H1 (cell line): ENCODE measurements at regions not wholly inside any gene's neighbourhood (a gene's known extent, or its start where the extent isn't known, plus 50 kb on each side); places are given as distances from the start of the nearest gene placed in this dataset.

Experiments
- CTCF ChIA-PET: fragments of 300-600 bp; sonication (Branson Sonifier 250); formaldehyde crosslinking; loops from one replicate; lab custom pipeline; 2021; ENCODE audit not compliant: partially characterized antibody; lab: Charles Lee
- POLR2A ChIA-PET: fragments of 300-600 bp; sonication (Branson Sonifier 250); formaldehyde crosslinking; loops from one replicate; lab custom pipeline; 2021; ENCODE audit warnings: inconsistent platforms; ENCODE audit not compliant: partially characterized antibody; lab: Charles Lee
- DNase-seq, 2 experiments: peaks; one replicate each; pipeline versions ENCODE4 v3.0.0 to v3.0.0-alpha.2; 2010 to 2022; ENCODE audit warnings: low spot score in 2 of 2, low read depth in 1 of 2, mixed read lengths in 1 of 2
- FAIRE-seq: peaks from 2 replicates; lab custom pipeline; 2011; peaks lifted over from hg19 to GRCh38; lab: Jason Lieb, UNC
- H2AFZ ChIP-seq: 2 replicates; pipeline ENCODE4 v1.8.1; 2012; ENCODE audit warnings: low read length, inconsistent platforms
- H2AK5ac ChIP-seq: 2 replicates; pipeline ENCODE4 v1.6.1; 2013; ENCODE audit warnings: low read depth, low read length
- H2BK120ac ChIP-seq: replicated peaks from 2 replicates; pipeline ENCODE3; 2013; ENCODE audit warnings: low read depth, low read length, inconsistent platforms
- H2BK12ac ChIP-seq: 2 replicates; pipeline ENCODE4 v1.6.1; 2013; ENCODE audit warnings: low read depth, low read length
- H2BK15ac ChIP-seq: 2 replicates; pipeline ENCODE4 v1.6.1; 2013; ENCODE audit warnings: low read length
- H2BK20ac ChIP-seq: 2 replicates; pipeline ENCODE4 v1.6.1; 2013; ENCODE audit warnings: low read length
- H2BK5ac ChIP-seq: 2 replicates; pipeline ENCODE4 v1.6.1; 2013; ENCODE audit warnings: low read depth, low read length
- H3K14ac ChIP-seq: 2 replicates; pipeline ENCODE4 v1.6.1; 2013; ENCODE audit warnings: inconsistent platforms; ENCODE audit not compliant: insufficient read length
- H3K18ac ChIP-seq: 2 replicates; pipeline ENCODE4 v1.6.1; 2013; ENCODE audit warnings: low read length; ENCODE audit errors: extremely low read depth
- H3K23ac ChIP-seq: 2 replicates; pipeline ENCODE4 v1.6.1; 2013; ENCODE audit warnings: inconsistent platforms; ENCODE audit not compliant: insufficient read length
- H3K23me2 ChIP-seq: 2 replicates; pipeline ENCODE4 v1.6.1; 2013; ENCODE audit warnings: low read depth, low read length
- H3K27ac ChIP-seq: 2 replicates; pipeline ENCODE4 v1.6.1; 2011; ENCODE audit warnings: low read depth, low read length, inconsistent platforms
- H3K27me3 ChIP-seq, 4 experiments: replicated peaks in 1 of 4; 1 replicate in 1 of 4; 2 replicates in 3 of 4; pipeline versions ENCODE4 v1.6.1 to v1.8.1; 2011 to 2013; ENCODE audit warnings: low read length in 3 of 4, mild to moderate bottlenecking in 3 of 4, inconsistent platforms in 2 of 4, mixed read lengths in 2 of 4, moderate library complexity in 1 of 4; ENCODE audit not compliant: control insufficient read depth in 3 of 4, insufficient read depth in 3 of 4; ENCODE audit errors: extremely low read depth in 1 of 4
- H3K36me3 ChIP-seq, 4 experiments: 2 replicates each; pipeline versions ENCODE4 v1.6.1 to v1.8.1; 2011 to 2013; ENCODE audit warnings: mild to moderate bottlenecking in 4 of 4, low read length in 3 of 4, moderate library complexity in 2 of 4, control low read depth in 1 of 4, inconsistent platforms in 1 of 4; ENCODE audit not compliant: insufficient read depth in 4 of 4, control insufficient read depth in 2 of 4
- H3K4ac ChIP-seq: replicated peaks from 2 replicates; pipeline ENCODE3; 2013; ENCODE audit warnings: low read length, low read depth, mixed read lengths, inconsistent platforms; ENCODE audit not compliant: insufficient read length
- H3K4me1 ChIP-seq, 4 experiments: replicated peaks in 1 of 4; 1 replicate in 1 of 4; 2 replicates in 3 of 4; pipeline versions ENCODE4 v1.6.1 to v1.8.1; 2011 to 2013; ENCODE audit warnings: low read length in 3 of 4, inconsistent platforms in 2 of 4, mixed read lengths in 1 of 4; ENCODE audit not compliant: insufficient read depth in 4 of 4, control insufficient read depth in 3 of 4
- H3K4me2 ChIP-seq, 2 experiments: 2 replicates each; pipeline versions ENCODE4 v1.6.1 to v1.8.1; 2011 to 2013; ENCODE audit warnings: low read depth in 2 of 2, low read length in 2 of 2, control low read depth in 1 of 2, inconsistent platforms in 1 of 2, mild to moderate bottlenecking in 1 of 2; ENCODE audit not compliant: insufficient read depth in 1 of 2
- H3K4me3 ChIP-seq, 4 experiments: fragments of 200-600, 300-600 bp in 1 of 4; sonication (generic), shearing (Covaris generic), sonication (Bioruptor Twin) in 1 of 4; 2 replicates each; pipeline versions ENCODE4 v1.5.1 to v1.8.1; 2011 to 2016; ENCODE audit warnings: low read length in 4 of 4, low read depth in 3 of 4, control low read depth in 2 of 4, inconsistent platforms in 2 of 4, mild to moderate bottlenecking in 2 of 4, mixed read lengths in 1 of 4, moderate library complexity in 1 of 4; ENCODE audit not compliant: insufficient read depth in 2 of 4; ENCODE audit errors: extremely low read depth in 1 of 4
- H3K56ac ChIP-seq: replicated peaks from 2 replicates; pipeline ENCODE3; 2013; ENCODE audit warnings: low read depth, mild to moderate bottlenecking, mixed read lengths, low read length, inconsistent platforms; ENCODE audit not compliant: insufficient read length
- H3K79me1 ChIP-seq: 2 replicates; pipeline ENCODE4 v1.6.1; 2013; ENCODE audit warnings: low read depth, low read length, control low read depth
- H3K79me2 ChIP-seq, 2 experiments: 2 replicates each; pipeline versions ENCODE4 v1.6.1 to v1.8.1; 2012 to 2013; ENCODE audit warnings: low read length in 2 of 2, mild to moderate bottlenecking in 2 of 2, inconsistent platforms in 1 of 2; ENCODE audit not compliant: insufficient read depth in 2 of 2, control insufficient read depth in 1 of 2
- H3K9ac ChIP-seq, 4 experiments: replicated peaks in 1 of 4; 1 replicate in 1 of 4; 2 replicates in 3 of 4; pipeline versions ENCODE4 v1.6.1 to v1.8.1; 2011 to 2013; ENCODE audit warnings: low read depth in 3 of 4, low read length in 3 of 4, control low read depth in 2 of 4, mild to moderate bottlenecking in 2 of 4, moderate library complexity in 2 of 4, inconsistent platforms in 1 of 4; ENCODE audit errors: extremely low read depth in 1 of 4
- H3K9me3 ChIP-seq, 2 experiments: 2 replicates each; pipeline versions ENCODE4 v1.6.1 to v1.8.1; 2012 to 2013; ENCODE audit warnings: mild to moderate bottlenecking in 2 of 2, moderate library complexity in 2 of 2, control low read depth in 1 of 2, inconsistent platforms in 1 of 2, low read depth in 1 of 2, low read length in 1 of 2, mixed read lengths in 1 of 2; ENCODE audit not compliant: insufficient read depth in 2 of 2
- H4K20me1 ChIP-seq, 2 experiments: replicated peaks in 1 of 2; 2 replicates each; pipeline versions ENCODE3 to v1.8.1; 2011 to 2013; ENCODE audit warnings: inconsistent platforms in 2 of 2, low read length in 2 of 2, mild to moderate bottlenecking in 1 of 2; ENCODE audit not compliant: insufficient read depth in 2 of 2, control insufficient read depth in 1 of 2
- H4K5ac ChIP-seq: 2 replicates; pipeline ENCODE4 v1.6.1; 2013; ENCODE audit warnings: low read length, low read depth, mixed read lengths, inconsistent platforms; ENCODE audit not compliant: insufficient read length
- H4K8ac ChIP-seq: 2 replicates; pipeline ENCODE4 v1.8.0; 2013; ENCODE audit warnings: mild to moderate bottlenecking, moderate library complexity, low read length, inconsistent platforms; ENCODE audit not compliant: insufficient read depth; ENCODE audit errors: extremely low read depth
- H4K91ac ChIP-seq: replicated peaks from 2 replicates; pipeline ENCODE3; 2013; ENCODE audit warnings: low read length, mixed read lengths, inconsistent platforms; ENCODE audit not compliant: insufficient read length
- ASH2L ChIP-seq: fragments of 200-600, 300-600 bp; sonication (generic); IDR thresholded peaks from one replicate; pipeline ENCODE4 v1.7.1; 2017; ENCODE audit warnings: low read length
- BACH1 ChIP-seq: IDR thresholded peaks from 2 replicates; pipeline ENCODE4 v1.6.1; 2012; ENCODE audit warnings: low read length, improper control_type of control experiment
- CHD2 ChIP-seq: IDR thresholded peaks from 2 replicates; pipeline ENCODE4 v1.6.1; 2012; ENCODE audit warnings: low read length, improper control_type of control experiment
- SAP30 ChIP-seq: fragments of 300-600 bp; sonication (generic); IDR thresholded peaks from 2 replicates; pipeline ENCODE4 v1.7.1; 2012; ENCODE audit warnings: low read length, moderate library complexity, mild to moderate bottlenecking, inconsistent platforms; ENCODE audit not compliant: insufficient read depth, insufficient replicate concordance
- SIN3A ChIP-seq, 2 experiments: IDR thresholded peaks in 1 of 2; conservative IDR thresholded peaks in 1 of 2; 2 replicates each; pipeline ENCODE4 v1.6.1; 2011 to 2012; ENCODE audit warnings: low read length in 2 of 2, improper control_type of control experiment in 1 of 2, low read depth in 1 of 2, mild to moderate bottlenecking in 1 of 2
- SIX5 ChIP-seq: IDR thresholded peaks from 2 replicates; pipeline ENCODE4 v1.6.1; 2011; ENCODE audit warnings: mild to moderate bottlenecking, low read depth, low read length
- WGBS, 2 experiments: shearing (Covaris generic) in 1 of 2; methylation state at CpG; one replicate each; pipeline versions ENCODE4 v1.1.6 to v1.1.7; 2013 to 2015; ENCODE audit warnings: low lambda C conversion rate in 2 of 2, mixed read lengths in 2 of 2, inconsistent platforms in 1 of 2, low coverage in 1 of 2, missing lambda C conversion rate in 1 of 2; ENCODE audit not compliant: insufficient replicate concordance in 2 of 2, insufficient coverage in 1 of 2, insufficient read length in 1 of 2; ENCODE audit errors: extremely low coverage in 1 of 2, missing lambda C conversion rate in 1 of 2; 5-methylcytosine and 5-hydroxymethylcytosine counted together

DNA sequence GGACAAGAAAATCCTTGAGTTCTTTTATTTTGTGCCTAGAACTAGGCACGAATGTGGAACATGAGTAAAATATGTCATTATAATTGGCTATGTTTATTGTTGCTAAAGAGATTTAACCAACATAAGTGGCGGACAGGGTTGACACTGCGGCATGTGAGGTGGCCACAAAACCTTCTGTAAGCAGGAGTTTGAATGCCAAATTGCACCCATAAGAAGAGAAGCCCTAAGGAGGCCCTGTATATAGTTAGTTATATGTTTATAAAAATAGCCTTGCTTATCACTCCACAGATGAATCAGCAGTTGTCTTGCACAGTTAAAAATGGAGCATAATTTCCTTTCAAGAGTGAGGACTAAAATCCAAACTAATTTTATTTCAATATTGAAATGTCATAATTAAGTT, 336.1 kb downstream of the GBA3 start:
- Histone ChIP-seq H3K36me3 (no peaks in the 10 kb centered on the region), H3K4me1 (no peaks in the 10 kb centered on the region), H3K79me2 (no peaks in the 10 kb centered on the region), H3K23me2 (no peaks in the 10 kb centered on the region), H2BK20ac (no peak overlapping the region), H3K9me3 (no peaks in the 10 kb centered on the region), H3K79me1 (no peaks in the 10 kb centered on the region), H2BK120ac (no peak overlapping the region), H3K56ac (no peak overlapping the region), H3K18ac (no peak overlapping the region), H3K4me2 (no peak overlapping the region), H3K27ac (no peak overlapping the region), H3K27me3 (no peaks in the 10 kb centered on the region), H4K5ac (no peak overlapping the region), H4K91ac (no peak overlapping the region), H4K20me1 (no peaks in the 10 kb centered on the region), H3K14ac (no peak overlapping the region), H3K4ac (no peak overlapping the region), H3K4me3 (no peak overlapping the region), H2AFZ (no peak overlapping the region), H2AK5ac (no peak overlapping the region), H2BK15ac (no peak overlapping the region), H3K23ac (no peak overlapping the region), H3K9ac (no peak overlapping the region), H2BK5ac (no peak overlapping the region), H4K8ac (no peak overlapping the region), H2BK12ac (no peak overlapping the region)
- ChIA-PET POLR2A (no interaction called here), CTCF (no interaction called here)
- FAIRE-seq: no peak
- WGBS, 2 experiments: 95% methylated on average over 3 of the region's 3 CpGs; no CpG with 5 or more reads in 1 of the 2 experiments
- no peak for DNase-seq
- no peak for TF ChIP-seq SAP30
- no peak for TF ChIP-seq CHD2
- no peak for TF ChIP-seq SIN3A (conservative IDR thresholded peaks at IDR 0.05 in 1 of 2, IDR thresholded peaks at IDR 0.05 in 1 of 2; ENCODE audit: low read depth in 1 of 2, low read length in 2 of 2)
- TF ChIP-seq SIX5: no peak
- no peak for TF ChIP-seq BACH1
- no peak for TF ChIP-seq ASH2L
